Stomach (tissue), 4 donors: ENCODE measurements at regions not wholly inside any gene's neighbourhood (a gene's known extent, or its start where the extent isn't known, plus 50 kb on each side); places are given as distances from the start of the nearest gene placed in this dataset.

Experiments
- POLR2A ChIP-seq, 4 donors: fragments of 450-650 bp; IDR thresholded peaks; one replicate each; pipeline ENCODE4 v1.6.1; 2016; ENCODE audit warnings: antibody characterized with exemption in 4 of 4, control low read depth in 2 of 4, mild to moderate bottlenecking in 1 of 4, moderate library complexity in 1 of 4
- TF ChIP-seq, protein P1 (sequence below), 7 experiments: fragments of 450-650 bp in 4 of 7; fragments of 200-600 bp in 3 of 7; sonication (generic) in 3 of 7; IDR thresholded peaks; one replicate each; pipeline ENCODE4 v1.5.1; 2016 to 2019; ENCODE audit warnings: antibody characterized with exemption in 7 of 7, control low read depth in 2 of 7, mild to moderate bottlenecking in 1 of 7

DNA sequence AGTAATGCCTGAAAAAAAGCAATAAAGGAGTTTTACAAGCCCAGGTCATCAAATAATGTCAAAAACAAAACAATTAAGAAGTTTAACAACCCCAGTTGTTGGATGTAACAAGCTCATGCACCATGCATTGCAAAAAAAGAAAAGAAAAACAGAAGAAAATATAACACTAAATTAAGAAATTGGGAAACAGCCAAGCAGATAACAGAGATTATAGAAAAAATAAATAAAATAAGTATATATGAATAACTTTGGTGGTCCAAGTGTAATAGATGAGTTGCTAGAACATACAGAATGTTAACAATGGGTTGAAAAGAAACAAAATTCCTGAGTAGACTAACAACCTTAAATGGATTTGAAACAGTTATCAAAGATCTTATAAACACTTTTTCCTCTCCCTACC, 573.1 kb upstream of the SOX11 start:
- TF ChIP-seq, protein P1, sequence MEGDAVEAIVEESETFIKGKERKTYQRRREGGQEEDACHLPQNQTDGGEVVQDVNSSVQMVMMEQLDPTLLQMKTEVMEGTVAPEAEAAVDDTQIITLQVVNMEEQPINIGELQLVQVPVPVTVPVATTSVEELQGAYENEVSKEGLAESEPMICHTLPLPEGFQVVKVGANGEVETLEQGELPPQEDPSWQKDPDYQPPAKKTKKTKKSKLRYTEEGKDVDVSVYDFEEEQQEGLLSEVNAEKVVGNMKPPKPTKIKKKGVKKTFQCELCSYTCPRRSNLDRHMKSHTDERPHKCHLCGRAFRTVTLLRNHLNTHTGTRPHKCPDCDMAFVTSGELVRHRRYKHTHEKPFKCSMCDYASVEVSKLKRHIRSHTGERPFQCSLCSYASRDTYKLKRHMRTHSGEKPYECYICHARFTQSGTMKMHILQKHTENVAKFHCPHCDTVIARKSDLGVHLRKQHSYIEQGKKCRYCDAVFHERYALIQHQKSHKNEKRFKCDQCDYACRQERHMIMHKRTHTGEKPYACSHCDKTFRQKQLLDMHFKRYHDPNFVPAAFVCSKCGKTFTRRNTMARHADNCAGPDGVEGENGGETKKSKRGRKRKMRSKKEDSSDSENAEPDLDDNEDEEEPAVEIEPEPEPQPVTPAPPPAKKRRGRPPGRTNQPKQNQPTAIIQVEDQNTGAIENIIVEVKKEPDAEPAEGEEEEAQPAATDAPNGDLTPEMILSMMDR (IDR thresholded peaks at IDR 0.05) = no peak
- no peak for TF ChIP-seq POLR2A (IDR thresholded peaks at IDR 0.05)
